ENCODE measurements at regions not wholly inside any gene's neighbourhood (a gene's known extent, or its start where the extent isn't known, plus 50 kb on each side); places are given as distances from the start of the nearest gene placed in this dataset.

DNA sequence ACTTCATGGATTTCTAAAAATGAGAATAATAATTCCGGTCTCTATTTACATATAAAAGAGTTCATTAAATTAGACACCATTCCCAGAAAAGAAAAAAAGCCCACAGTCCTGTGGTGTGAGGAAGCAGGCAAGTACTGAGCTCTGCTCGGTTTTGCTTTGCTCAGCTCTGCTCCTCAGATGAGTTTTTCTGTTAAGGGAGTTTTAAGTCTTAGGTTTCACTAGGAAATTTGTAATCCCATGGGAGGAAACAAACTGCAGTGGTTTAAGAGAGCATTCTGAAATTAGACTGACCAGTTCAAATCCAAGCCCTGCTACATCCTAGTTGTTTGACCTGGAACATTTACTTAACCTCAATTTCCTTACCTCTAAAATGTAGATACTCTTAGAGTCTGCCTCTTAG lies 338.6 kb upstream of the MMADHC start:
- TF ChIP-seq POLR2A (IDR thresholded peaks at IDR 0.05; ENCODE audit: low read depth, low read length) (no peak), POLR2AphosphoS5 (IDR thresholded peaks at IDR 0.05; ENCODE audit: insufficient read depth, low read depth, low read length) (no peak)
- TF ChIP-seq, protein P1, sequence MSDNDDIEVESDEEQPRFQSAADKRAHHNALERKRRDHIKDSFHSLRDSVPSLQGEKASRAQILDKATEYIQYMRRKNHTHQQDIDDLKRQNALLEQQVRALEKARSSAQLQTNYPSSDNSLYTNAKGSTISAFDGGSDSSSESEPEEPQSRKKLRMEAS (IDR thresholded peaks at IDR 0.05; ENCODE audit: insufficient read depth, insufficient read length) = no peak
- TF ChIP-seq, protein P2, sequence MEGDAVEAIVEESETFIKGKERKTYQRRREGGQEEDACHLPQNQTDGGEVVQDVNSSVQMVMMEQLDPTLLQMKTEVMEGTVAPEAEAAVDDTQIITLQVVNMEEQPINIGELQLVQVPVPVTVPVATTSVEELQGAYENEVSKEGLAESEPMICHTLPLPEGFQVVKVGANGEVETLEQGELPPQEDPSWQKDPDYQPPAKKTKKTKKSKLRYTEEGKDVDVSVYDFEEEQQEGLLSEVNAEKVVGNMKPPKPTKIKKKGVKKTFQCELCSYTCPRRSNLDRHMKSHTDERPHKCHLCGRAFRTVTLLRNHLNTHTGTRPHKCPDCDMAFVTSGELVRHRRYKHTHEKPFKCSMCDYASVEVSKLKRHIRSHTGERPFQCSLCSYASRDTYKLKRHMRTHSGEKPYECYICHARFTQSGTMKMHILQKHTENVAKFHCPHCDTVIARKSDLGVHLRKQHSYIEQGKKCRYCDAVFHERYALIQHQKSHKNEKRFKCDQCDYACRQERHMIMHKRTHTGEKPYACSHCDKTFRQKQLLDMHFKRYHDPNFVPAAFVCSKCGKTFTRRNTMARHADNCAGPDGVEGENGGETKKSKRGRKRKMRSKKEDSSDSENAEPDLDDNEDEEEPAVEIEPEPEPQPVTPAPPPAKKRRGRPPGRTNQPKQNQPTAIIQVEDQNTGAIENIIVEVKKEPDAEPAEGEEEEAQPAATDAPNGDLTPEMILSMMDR (IDR thresholded peaks at IDR 0.05; ENCODE audit: extremely low read depth in 1 of 2, insufficient read depth in 1 of 2, low read depth in 1 of 2, low read length in 2 of 2) = no peak
